Parathyroid adenoma (tissue), 2 donors: ENCODE measurements at regions not wholly inside any gene's neighbourhood (a gene's known extent, or its start where the extent isn't known, plus 50 kb on each side); places are given as distances from the start of the nearest gene placed in this dataset.

Experiments used
- H2AFZ ChIP-seq: fragments of 300-600 bp; sonication (generic); one replicate; pipeline ENCODE4 v1.7.0; 2017; ENCODE audit warnings: antibody characterized with exemption, mild to moderate bottlenecking
- H3K27ac ChIP-seq: fragments of 300-600 bp; sonication (generic); one replicate; pipeline ENCODE4 v1.7.0; 2017
- H3K27me3 ChIP-seq: fragments of 300-600 bp; sonication (generic); one replicate; pipeline ENCODE4 v1.7.0; 2017; ENCODE audit warnings: low read length; ENCODE audit not compliant: control insufficient read depth, insufficient read depth
- H3K36me3 ChIP-seq: fragments of 300-600 bp; sonication (generic); one replicate; pipeline ENCODE4 v1.7.0; 2017; ENCODE audit warnings: low read length; ENCODE audit not compliant: control insufficient read depth, insufficient read depth
- H3K4me1 ChIP-seq: fragments of 300-600 bp; sonication (generic); one replicate; pipeline ENCODE4 v1.7.0; 2017; ENCODE audit warnings: control low read depth
- H3K4me2 ChIP-seq: fragments of 300-600 bp; sonication (generic); one replicate; pipeline ENCODE4 v1.7.0; 2017; ENCODE audit warnings: low read length
- H3K4me3 ChIP-seq: fragments of 300-600 bp; sonication (generic); one replicate; pipeline ENCODE4 v1.7.0; 2017; ENCODE audit warnings: low read depth, low read length
- H3K79me2 ChIP-seq: fragments of 300-600 bp; sonication (generic); one replicate; pipeline ENCODE4 v1.7.0; 2017; ENCODE audit warnings: control low read depth
- H3K9ac ChIP-seq: fragments of 300-600 bp; sonication (generic); one replicate; pipeline ENCODE4 v1.7.0; 2017; ENCODE audit warnings: mild to moderate bottlenecking
- H3K9me3 ChIP-seq: fragments of 300-600 bp; sonication (generic); one replicate; pipeline ENCODE4 v1.7.0; 2017; ENCODE audit warnings: low read length; ENCODE audit not compliant: control insufficient read depth
- CTCF ChIP-seq: fragments of 300-600 bp; sonication (generic); IDR thresholded peaks from one replicate; pipeline ENCODE4 v1.7.0; 2017; ENCODE audit warnings: antibody characterized with exemption, mild to moderate bottlenecking
- donor health status: primary hyperparathyroidism.

DNA sequence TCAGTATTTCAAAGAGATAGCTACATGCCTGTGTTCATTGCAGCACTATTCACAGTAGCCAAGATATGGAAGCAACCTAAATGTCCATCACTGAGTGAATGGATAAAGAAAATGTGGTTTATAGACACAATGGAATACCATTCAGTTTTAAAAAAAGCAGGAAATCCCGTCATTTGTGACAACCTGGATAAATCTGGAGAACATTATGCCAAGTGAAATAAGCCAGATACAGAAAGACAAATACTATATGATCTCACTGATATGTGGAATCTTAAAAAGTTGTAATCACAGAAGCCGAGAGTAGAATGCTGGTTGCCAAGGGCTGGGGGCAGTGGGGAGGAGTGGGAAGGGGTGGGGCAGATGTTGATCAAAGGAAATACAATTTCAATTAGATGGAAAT, 235.8 kb upstream of the IGFBP3 start:
- no peaks in the 10 kb centered on the region for H3K4me1 ChIP-seq
- TF ChIP-seq CTCF, result no peak
- no peaks in the 10 kb centered on the region for H3K79me2 ChIP-seq
- H2AFZ ChIP-seq, result no peak overlapping the region
- H3K27ac ChIP-seq, result no peak overlapping the region
- no peak overlapping the region for H3K4me3 ChIP-seq
- no peak overlapping the region for H3K4me2 ChIP-seq
- H3K27me3 ChIP-seq, result no peaks in the 10 kb centered on the region
- no peaks in the 10 kb centered on the region for H3K36me3 ChIP-seq
- H3K9ac ChIP-seq, result no peak overlapping the region
- no peaks in the 10 kb centered on the region for H3K9me3 ChIP-seq

DNA sequence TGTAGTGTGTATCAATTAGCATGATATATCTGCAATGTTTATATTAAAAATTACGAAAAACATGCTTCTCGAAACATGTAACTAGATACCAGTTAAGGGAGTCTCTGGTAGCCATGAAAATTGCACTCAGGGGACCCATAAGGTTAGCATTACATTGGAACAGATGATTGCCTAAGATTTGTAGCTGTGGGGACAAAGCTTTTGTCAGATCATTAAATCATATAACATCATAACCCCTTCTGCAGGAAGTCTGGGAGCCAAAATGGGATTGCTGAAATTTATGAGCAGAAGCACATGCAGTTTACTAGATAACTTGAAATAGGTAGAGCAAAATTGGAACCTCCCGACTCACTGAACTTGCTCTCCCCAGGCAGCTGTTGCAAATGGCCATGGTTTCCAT, 235.0 kb upstream of the IGFBP3 start:
- Histone ChIP-seq H3K79me2 (no peaks in the 10 kb centered on the region), H3K36me3 (no peaks in the 10 kb centered on the region), H3K4me3 (no peak overlapping the region), H3K27ac (no peak overlapping the region), H2AFZ (no peak overlapping the region), H3K4me2 (no peak overlapping the region), H3K9ac (no peak overlapping the region), H3K9me3 (no peaks in the 10 kb centered on the region), H3K4me1 (no peaks in the 10 kb centered on the region), H3K27me3 (no peaks in the 10 kb centered on the region)
- TF ChIP-seq CTCF, result no peak

- Histone ChIP-seq H3K36me3 (no peaks in the 10 kb centered on the region), H3K27me3 (no peaks in the 10 kb centered on the region), H3K4me3 (no peak overlapping the region), H3K9ac (no peak overlapping the region), H2AFZ (no peak overlapping the region), H3K4me2 (no peak overlapping the region), H3K27ac (no peak overlapping the region), H3K4me1 (no peaks in the 10 kb centered on the region), H3K79me2 (no peaks in the 10 kb centered on the region), H3K9me3 (no peaks in the 10 kb centered on the region)
- no peak for TF ChIP-seq CTCF
These were observed 234.3 kb upstream of the IGFBP3 start for GRCh38 chr7:46155367-46155766.

DNA sequence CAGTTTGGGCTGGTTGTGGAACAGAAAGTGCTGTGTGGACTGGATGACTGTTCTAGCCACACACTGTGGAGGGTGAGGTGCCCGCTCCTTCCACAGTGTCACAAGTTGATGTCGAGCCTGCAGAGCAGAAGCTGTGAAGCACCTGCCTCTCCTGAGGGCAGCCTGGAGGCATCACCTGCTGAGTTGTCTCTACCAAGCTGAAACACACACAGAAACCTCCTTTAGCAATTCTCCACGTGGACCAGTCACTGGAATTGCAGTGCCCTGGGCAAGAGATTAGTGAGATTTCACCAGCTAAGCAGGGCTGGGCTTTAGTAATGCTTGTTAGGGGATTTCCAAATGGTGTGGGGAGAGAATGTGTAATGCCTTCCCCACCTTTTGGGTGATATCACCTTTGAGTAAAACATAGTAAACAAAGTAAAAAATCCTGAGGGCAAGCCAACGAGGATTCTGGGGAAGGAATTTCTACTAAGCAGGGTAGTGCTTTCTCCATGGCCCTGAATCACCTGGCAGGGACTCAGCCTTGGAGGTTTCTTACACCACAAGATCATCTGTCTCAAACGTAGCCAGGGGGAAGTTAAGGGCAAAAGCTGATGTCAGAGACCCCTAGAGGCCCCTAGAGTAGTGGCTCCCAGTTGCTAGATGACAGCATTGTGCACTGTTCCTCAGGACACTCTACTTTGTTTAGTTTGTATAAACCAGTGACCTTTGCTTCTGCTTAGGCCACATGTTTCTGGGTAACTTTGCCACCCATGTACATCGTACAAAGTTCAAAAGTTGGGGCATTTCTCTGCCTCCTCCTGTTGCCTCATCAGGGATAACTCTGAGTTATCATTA, 233.1 kb upstream of the IGFBP3 start:
- Histone ChIP-seq H3K27me3 (no peaks in the 10 kb centered on the region), H3K36me3 (no peaks in the 10 kb centered on the region), H3K9ac (no peak overlapping the region), H3K27ac (no peak overlapping the region), H3K4me2 (no peak overlapping the region), H3K4me3 (no peak overlapping the region), H3K4me1 (no peaks in the 10 kb centered on the region), H3K9me3 (no peaks in the 10 kb centered on the region), H3K79me2 (no peaks in the 10 kb centered on the region), H2AFZ (no peak overlapping the region)
- no peak for TF ChIP-seq CTCF

- Histone ChIP-seq H2AFZ (no peak overlapping the region), H3K27ac (no peak overlapping the region), H3K9ac (no peak overlapping the region), H3K4me1 (no peaks in the 10 kb centered on the region), H3K27me3 (no peaks in the 10 kb centered on the region), H3K9me3 (no peaks in the 10 kb centered on the region), H3K4me2 (no peak overlapping the region), H3K79me2 (no peaks in the 10 kb centered on the region), H3K36me3 (no peaks in the 10 kb centered on the region), H3K4me3 (no peak overlapping the region)
- no peak for TF ChIP-seq CTCF
These were observed 232.5 kb upstream of the IGFBP3 start for GRCh38 chr7:46153583-46153950.
